ENCODE measurements at regions not wholly inside any gene's neighbourhood (a gene's known extent, or its start where the extent isn't known, plus 50 kb on each side); places are given as distances from the start of the nearest gene placed in this dataset.

- no peak for DNase-seq (ENCODE audit: low read depth in 2 of 3, low spot score in 1 of 3)
Observed at GRCh38 chr5:111582993-111583601, 70.8 kb upstream of the STARD4 start.

- DNase-seq (ENCODE audit: low read depth in 2 of 3, low spot score in 1 of 3), result no peak
Observed at GRCh38 chr5:111582451-111582850, 70.1 kb upstream of the STARD4 start.

GRCh38 chr5:111580956-111581355 is 68.6 kb upstream of the STARD4 start:
- DNase-seq (ENCODE audit: low read depth in 2 of 3, low spot score in 1 of 3), result no peak

GRCh38 chr5:111574311-111574710 is 62.0 kb upstream of the STARD4 start:
- no peak for DNase-seq (ENCODE audit: low read depth in 2 of 3, low spot score in 1 of 3)

- DNase-seq (ENCODE audit: low read depth in 2 of 3, low spot score in 1 of 3), result no peak
Observed at GRCh38 chr5:111572561-111572960, 60.2 kb upstream of the STARD4 start.

- no peak for DNase-seq (ENCODE audit: low read depth in 2 of 3, low spot score in 1 of 3)
Observed at GRCh38 chr5:111563031-111563822, 50.9 kb upstream of the STARD4 start.

- DNase-seq (ENCODE audit: low read depth in 2 of 3, low spot score in 1 of 3), result no peak
Observed at GRCh38 chr5:111562561-111562960, 50.2 kb upstream of the STARD4 start.

Data from stimulated activated CD4-positive, alpha-beta T cell treated with anti-CD3 and anti-CD28 coated beads, Interleukin-12 subunit alpha, Interleukin-12 subunit beta, amount 100 ng/mL, for 48 hours (primary cell).